ENCODE measurements at regions not wholly inside any gene's neighbourhood (a gene's known extent, or its start where the extent isn't known, plus 50 kb on each side); places are given as distances from the start of the nearest gene placed in this dataset.

- DNase-seq (ENCODE audit: low read depth in 1 of 2, low spot score in 2 of 2), result no peak
- Histone ChIP-seq H3K4me1 (replicated peaks) (no peaks in the 10 kb centered on the region), H3K4me3 (no peak overlapping the region), H3K27ac (no peak overlapping the region), H3K9me3 (replicated peaks) (no peaks in the 10 kb centered on the region), H3K27me3 (replicated peaks) (no peaks in the 10 kb centered on the region), H3K36me3 (no peaks in the 10 kb centered on the region)
These were observed 147.9 kb downstream of the IMPG2 start for GRCh38 chr3:101172516-101172915.

GRCh38 chr3:101171681-101172191 lies 148.6 kb downstream of the IMPG2 start:
- H3K4me1 ChIP-seq (replicated peaks), result no peaks in the 10 kb centered on the region
- H3K27ac ChIP-seq, result no peak overlapping the region
- no peak overlapping the region for H3K4me3 ChIP-seq
- no peaks in the 10 kb centered on the region for H3K27me3 ChIP-seq (replicated peaks)
- DNase-seq (ENCODE audit: low read depth in 1 of 2, low spot score in 2 of 2), result no peak
- no peaks in the 10 kb centered on the region for H3K36me3 ChIP-seq
- no peaks in the 10 kb centered on the region for H3K9me3 ChIP-seq (replicated peaks)

DNA sequence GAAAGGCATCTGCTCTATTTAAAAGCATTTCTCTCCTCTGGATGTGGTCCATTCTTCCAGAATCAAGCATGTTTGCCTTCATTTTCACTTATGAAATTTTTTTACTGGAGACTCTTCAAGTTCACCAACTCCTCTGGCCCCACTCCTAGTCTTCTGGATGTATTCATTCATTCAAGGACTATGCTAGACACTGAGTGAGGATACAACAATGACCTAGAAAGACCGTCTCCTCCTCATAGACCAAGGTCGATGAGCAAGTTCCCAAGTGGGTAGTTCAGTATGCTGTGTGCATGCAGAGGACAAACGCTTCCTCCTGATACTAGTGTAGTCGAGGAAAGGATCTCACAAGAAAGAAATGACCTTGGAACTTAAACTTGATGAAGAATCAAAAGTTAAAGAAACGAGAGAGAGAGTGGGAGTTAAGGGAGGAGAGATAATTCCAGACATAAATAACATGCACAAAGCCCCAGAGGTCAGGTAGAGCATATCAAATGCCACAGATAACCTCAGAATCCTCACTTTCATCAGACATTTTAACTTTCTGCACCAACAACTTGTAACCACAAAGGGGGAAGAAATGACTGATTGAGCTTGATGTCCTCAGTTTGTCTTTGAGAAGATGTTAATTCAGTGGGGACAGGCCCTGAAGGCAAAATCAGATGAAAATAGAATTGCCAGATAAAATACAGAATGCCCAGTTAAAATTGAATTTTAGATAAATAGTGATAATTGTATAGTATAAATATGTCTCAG lies 149.4 kb downstream of the IMPG2 start:
- Histone ChIP-seq H3K4me3 (no peak overlapping the region), H3K36me3 (no peaks in the 10 kb centered on the region), H3K4me1 (replicated peaks) (no peaks in the 10 kb centered on the region), H3K27me3 (replicated peaks) (no peaks in the 10 kb centered on the region), H3K9me3 (replicated peaks) (no peaks in the 10 kb centered on the region), H3K27ac (no peak overlapping the region)
- DNase-seq (ENCODE audit: low read depth in 1 of 2, low spot score in 2 of 2), result no peak

GRCh38 chr3:101170062-101170771 lies 150.2 kb downstream of the IMPG2 start:
- Histone ChIP-seq H3K27ac (no peak overlapping the region), H3K9me3 (replicated peaks) (no peaks in the 10 kb centered on the region), H3K4me1 (replicated peaks) (no peaks in the 10 kb centered on the region), H3K36me3 (no peaks in the 10 kb centered on the region), H3K4me3 (no peak overlapping the region), H3K27me3 (replicated peaks) (no peaks in the 10 kb centered on the region)
- no peak for DNase-seq (ENCODE audit: low read depth in 1 of 2, low spot score in 2 of 2)

- Histone ChIP-seq H3K9me3 (replicated peaks) (no peaks in the 10 kb centered on the region), H3K36me3 (no peaks in the 10 kb centered on the region), H3K27me3 (replicated peaks) (no peaks in the 10 kb centered on the region), H3K27ac (no peak overlapping the region), H3K4me3 (no peak overlapping the region), H3K4me1 (replicated peaks) (no peaks in the 10 kb centered on the region)
- no peak for DNase-seq (ENCODE audit: low read depth in 1 of 2, low spot score in 2 of 2)
These were observed 150.9 kb downstream of the IMPG2 start for GRCh38 chr3:101169516-101169915.

DNA sequence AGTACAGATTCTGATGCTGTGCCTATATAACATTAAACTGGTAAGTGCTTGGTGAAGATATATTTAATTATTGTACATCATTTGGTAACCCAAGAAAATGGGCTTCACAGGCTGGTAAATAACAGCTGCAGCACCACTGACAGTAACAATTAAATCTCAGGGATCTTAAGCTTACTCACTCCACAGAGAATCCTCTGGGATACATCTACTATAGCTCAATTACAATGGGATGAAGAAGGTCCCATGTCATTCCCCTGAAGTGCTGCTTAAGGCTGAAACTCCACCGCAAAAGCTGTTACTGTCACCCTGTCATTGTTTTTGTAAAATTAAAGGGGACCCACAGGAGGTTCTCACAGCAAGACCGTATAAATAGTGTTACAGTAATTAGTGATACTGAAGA lies 153.0 kb downstream of the IMPG2 start:
- no peak overlapping the region for H3K27ac ChIP-seq
- H3K36me3 ChIP-seq, result no peaks in the 10 kb centered on the region
- DNase-seq (ENCODE audit: low read depth in 1 of 2, low spot score in 2 of 2), result no peak
- no peak overlapping the region for H3K4me3 ChIP-seq
- no peaks in the 10 kb centered on the region for H3K27me3 ChIP-seq (replicated peaks)
- H3K9me3 ChIP-seq (replicated peaks), result no peaks in the 10 kb centered on the region
- no peaks in the 10 kb centered on the region for H3K4me1 ChIP-seq (replicated peaks)

DNA sequence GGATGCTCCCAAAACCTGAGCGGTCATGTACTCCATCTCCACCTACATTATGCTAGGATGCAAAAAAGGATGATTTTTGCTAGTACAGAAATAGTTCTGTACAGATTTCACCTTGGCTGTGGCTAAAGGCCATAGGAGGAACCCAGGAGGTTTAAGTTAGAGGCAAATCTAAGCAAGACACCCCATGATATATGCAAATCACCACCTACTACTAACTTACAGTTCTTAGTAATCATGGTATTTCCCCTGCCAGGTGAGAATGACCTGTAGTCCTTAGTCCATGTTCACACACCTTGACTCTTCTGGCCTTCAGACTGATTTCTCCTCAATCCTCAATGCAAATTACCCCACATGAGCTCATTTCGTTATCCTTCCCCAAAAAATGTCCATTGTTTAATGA lies 154.2 kb downstream of the IMPG2 start:
- H3K4me3 ChIP-seq, result no peak overlapping the region
- no peaks in the 10 kb centered on the region for H3K4me1 ChIP-seq (replicated peaks)
- no peak overlapping the region for H3K27ac ChIP-seq
- no peak for DNase-seq (ENCODE audit: low read depth in 1 of 2, low spot score in 2 of 2)
- no peaks in the 10 kb centered on the region for H3K36me3 ChIP-seq
- no peaks in the 10 kb centered on the region for H3K27me3 ChIP-seq (replicated peaks)
- no peaks in the 10 kb centered on the region for H3K9me3 ChIP-seq (replicated peaks)

DNA sequence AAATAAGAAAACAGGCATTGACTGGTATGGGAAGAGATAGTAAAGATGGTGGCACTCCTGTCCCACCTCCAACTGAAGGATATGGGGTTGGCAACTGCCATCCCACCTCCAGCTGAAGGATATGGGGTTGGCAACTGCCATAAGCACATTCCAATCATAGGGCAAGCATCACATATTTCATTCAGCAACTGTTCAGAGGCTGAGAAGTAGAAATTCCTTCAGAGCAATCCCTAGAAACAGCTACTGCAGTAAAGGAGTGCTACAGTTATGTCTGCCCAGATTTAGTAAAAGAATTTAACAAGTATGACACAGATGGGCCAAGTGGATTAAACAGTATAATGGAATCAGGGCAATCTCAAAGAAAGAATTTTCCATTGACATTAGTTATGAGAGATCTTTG lies 156.8 kb downstream of the IMPG2 start:
- no peaks in the 10 kb centered on the region for H3K9me3 ChIP-seq (replicated peaks)
- no peaks in the 10 kb centered on the region for H3K36me3 ChIP-seq
- no peaks in the 10 kb centered on the region for H3K27me3 ChIP-seq (replicated peaks)
- no peak overlapping the region for H3K4me3 ChIP-seq
- H3K4me1 ChIP-seq (replicated peaks), result no peaks in the 10 kb centered on the region
- no peak for DNase-seq (ENCODE audit: low read depth in 1 of 2, low spot score in 2 of 2)
- H3K27ac ChIP-seq, result no peak overlapping the region

DNA sequence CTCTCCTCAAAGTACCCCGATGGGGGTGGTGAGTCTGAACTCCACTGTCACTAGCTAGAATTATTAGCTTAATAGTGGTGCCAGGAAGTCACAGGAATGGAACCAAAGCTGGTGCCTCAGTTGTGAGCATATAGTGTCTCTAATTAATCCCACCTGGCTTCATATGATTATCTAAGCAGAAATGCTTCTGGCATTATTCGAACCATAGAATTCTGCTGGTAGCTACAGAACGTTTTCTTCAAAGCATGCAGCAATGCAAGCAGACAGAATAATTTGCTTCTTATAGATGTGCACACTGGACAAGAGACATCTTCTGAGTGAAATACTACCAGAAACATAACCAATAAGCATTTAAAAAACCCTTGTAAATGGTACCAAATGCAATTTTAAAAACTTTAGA lies 160.9 kb downstream of the IMPG2 start:
- Histone ChIP-seq H3K27me3 (replicated peaks) (no peaks in the 10 kb centered on the region), H3K4me3 (no peak overlapping the region), H3K36me3 (no peaks in the 10 kb centered on the region), H3K4me1 (replicated peaks) (no peaks in the 10 kb centered on the region), H3K9me3 (replicated peaks) (no peaks in the 10 kb centered on the region), H3K27ac (no peak overlapping the region)
- no peak for DNase-seq (ENCODE audit: low read depth in 1 of 2, low spot score in 2 of 2)

- Histone ChIP-seq H3K27ac (no peak overlapping the region), H3K36me3 (no peaks in the 10 kb centered on the region), H3K27me3 (replicated peaks) (no peaks in the 10 kb centered on the region), H3K4me3 (no peak overlapping the region), H3K9me3 (replicated peaks) (no peaks in the 10 kb centered on the region), H3K4me1 (replicated peaks) (no peaks in the 10 kb centered on the region)
- DNase-seq (ENCODE audit: low read depth in 1 of 2, low spot score in 2 of 2), result no peak
These were observed 162.0 kb downstream of the IMPG2 start for GRCh38 chr3:101158374-101158773.

DNA sequence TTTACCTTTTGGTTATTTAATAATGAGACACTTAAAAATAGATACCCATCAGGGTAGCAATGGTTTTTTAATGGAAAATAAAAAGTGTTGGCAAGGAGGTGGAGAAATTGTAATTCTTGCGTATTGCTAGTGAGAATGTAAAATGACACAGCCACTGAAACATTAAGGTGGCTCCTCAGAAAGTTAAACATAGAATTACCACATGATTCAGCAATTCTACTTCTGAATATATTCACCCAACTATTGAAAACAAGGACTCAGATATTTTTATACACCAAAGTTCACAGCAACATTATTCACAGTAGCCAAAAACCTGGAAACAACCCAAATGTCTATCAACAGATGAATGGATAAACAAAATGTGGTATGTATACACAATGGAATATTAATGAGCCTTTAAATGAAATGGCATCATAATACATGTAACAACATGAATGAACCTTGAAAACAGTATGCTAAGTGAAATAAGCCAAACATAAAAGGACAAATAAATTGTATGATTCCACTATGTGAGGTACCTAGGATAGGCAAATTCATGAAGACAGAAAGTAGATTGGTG lies 163.5 kb downstream of the IMPG2 start:
- DNase-seq (ENCODE audit: low read depth in 1 of 2, low spot score in 2 of 2), result no peak
- Histone ChIP-seq H3K27me3 (replicated peaks) (no peaks in the 10 kb centered on the region), H3K4me1 (replicated peaks) (no peaks in the 10 kb centered on the region), H3K36me3 (no peaks in the 10 kb centered on the region), H3K27ac (no peak overlapping the region), H3K9me3 (replicated peaks) (no peaks in the 10 kb centered on the region), H3K4me3 (no peak overlapping the region)

DNA sequence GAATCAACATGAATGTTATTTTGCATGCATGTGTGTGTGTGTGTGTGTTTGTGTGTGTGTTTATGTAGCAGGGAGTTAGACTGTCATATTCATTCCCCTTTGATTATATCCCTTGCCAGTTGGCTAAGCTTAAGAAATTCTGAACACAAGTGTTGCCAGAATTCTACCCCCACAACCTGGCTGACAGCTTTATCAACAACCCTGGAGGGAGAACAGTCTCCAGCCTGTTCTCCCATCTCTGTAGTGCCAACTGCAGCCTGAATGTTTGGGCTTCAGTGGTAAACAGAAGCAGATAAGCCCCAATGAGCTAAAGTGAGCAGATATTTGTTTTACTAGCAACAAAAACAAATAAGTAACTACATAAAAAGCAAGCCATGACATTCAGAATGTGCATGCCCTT lies 162.6 kb upstream of the ABI3BP start:
- DNase-seq (ENCODE audit: low read depth in 1 of 2, low spot score in 2 of 2), result no peak
- Histone ChIP-seq H3K4me3 (no peak overlapping the region), H3K27me3 (replicated peaks) (no peaks in the 10 kb centered on the region), H3K4me1 (replicated peaks) (no peaks in the 10 kb centered on the region), H3K27ac (no peak overlapping the region), H3K9me3 (replicated peaks) (no peaks in the 10 kb centered on the region), H3K36me3 (no peaks in the 10 kb centered on the region)

DNA sequence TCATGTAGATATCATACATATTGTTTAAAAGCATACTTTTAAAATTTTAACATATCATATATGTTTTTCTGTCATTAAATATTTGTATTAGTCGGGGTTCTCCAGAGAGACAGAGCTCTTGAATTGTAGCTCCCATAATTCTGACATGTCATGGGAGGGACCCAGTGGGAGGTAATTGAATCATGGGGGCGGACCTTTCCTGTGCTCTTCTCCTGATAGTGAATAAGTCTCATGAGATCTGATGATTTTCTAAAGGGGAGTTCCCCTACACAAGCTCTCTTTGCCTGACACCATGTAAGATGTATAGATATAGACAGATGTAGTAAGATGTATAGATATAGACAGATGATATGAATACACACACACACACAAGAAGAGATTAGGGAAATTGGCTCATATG lies 161.2 kb upstream of the ABI3BP start:
- no peaks in the 10 kb centered on the region for H3K4me1 ChIP-seq (replicated peaks)
- DNase-seq (ENCODE audit: low read depth in 1 of 2, low spot score in 2 of 2), result no peak
- H3K27me3 ChIP-seq (replicated peaks), result no peaks in the 10 kb centered on the region
- H3K27ac ChIP-seq, result no peak overlapping the region
- no peaks in the 10 kb centered on the region for H3K9me3 ChIP-seq (replicated peaks)
- no peak overlapping the region for H3K4me3 ChIP-seq
- no peaks in the 10 kb centered on the region for H3K36me3 ChIP-seq

DNA sequence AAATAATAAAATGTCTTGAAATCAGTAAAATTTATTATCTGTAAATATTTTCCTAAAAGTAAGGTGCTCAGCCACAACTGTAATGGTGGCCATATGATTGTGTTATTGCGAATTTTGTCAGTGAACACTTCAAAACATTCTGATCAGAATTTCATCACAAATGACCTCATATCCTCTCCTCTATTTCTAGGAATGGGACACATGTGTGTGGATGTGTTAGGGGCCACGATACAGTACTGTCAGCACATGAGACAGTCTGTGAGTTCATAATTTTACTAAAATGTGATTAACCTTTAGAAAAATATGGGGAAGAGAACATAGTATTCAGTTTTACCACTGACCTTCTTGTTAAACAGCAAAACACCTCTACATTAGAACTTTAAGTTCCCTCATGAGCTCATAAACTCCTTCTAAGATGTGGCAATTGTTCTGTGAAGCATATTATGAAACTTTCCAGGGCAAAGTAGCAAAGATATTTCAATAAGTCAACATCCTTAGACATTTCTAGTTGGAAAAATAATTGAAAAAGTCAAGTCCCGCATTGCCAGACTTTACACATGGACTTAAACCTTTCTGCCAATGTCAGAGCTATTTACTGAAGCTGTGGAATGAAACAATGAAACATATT lies 158.2 kb upstream of the ABI3BP start:
- no peak for DNase-seq (ENCODE audit: low read depth in 1 of 2, low spot score in 2 of 2)
- Histone ChIP-seq H3K27me3 (replicated peaks) (no peaks in the 10 kb centered on the region), H3K4me1 (replicated peaks) (no peaks in the 10 kb centered on the region), H3K27ac (no peak overlapping the region), H3K4me3 (no peak overlapping the region), H3K9me3 (replicated peaks) (no peaks in the 10 kb centered on the region), H3K36me3 (no peaks in the 10 kb centered on the region)
